Peyer's patch (tissue), 4 donors: ENCODE measurements at regions not wholly inside any gene's neighbourhood (a gene's known extent, or its start where the extent isn't known, plus 50 kb on each side); places are given as distances from the start of the nearest gene placed in this dataset.

Experiments used
- POLR2A ChIP-seq, 2 donors: fragments of 450-650 bp; IDR thresholded peaks; one replicate each; pipeline ENCODE4 v1.5.1; 2017; ENCODE audit warnings: antibody characterized with exemption in 2 of 2, mild to moderate bottlenecking in 2 of 2, moderate library complexity in 2 of 2
- TF ChIP-seq, protein P1 (sequence below), 6 experiments: fragments of 450-650 bp in 4 of 6; fragments of 200-600 bp in 2 of 6; sonication (generic) in 1 of 6; IDR thresholded peaks; one replicate each; pipeline ENCODE4 v1.5.1; 2017 to 2019; ENCODE audit warnings: antibody characterized with exemption in 6 of 6, mild to moderate bottlenecking in 3 of 6, moderate library complexity in 1 of 6

DNA sequence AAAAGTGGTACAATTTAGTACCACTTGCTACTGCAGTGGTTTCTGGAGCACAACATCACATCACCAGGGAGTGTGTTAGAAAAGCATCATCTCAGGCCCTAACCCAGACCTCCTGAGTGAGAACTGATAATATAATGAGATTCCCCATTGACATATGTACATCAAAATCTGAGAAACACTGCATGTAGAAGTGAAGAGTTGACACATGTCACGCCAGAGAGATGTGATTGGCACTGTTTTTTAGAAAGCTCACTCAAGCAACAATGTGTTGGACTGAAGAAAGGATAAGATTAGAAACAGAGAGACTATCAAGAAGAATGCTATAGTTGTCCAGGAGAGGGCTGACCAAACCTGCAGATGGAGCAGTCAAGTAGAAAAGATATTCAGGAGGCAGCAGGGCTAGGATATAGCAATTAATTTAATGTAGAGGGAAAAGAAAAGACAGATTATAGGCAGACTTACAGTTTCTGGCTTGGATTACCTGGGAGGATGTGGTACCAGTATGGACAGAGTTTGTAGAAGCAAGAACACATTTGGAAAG lies 324.4 kb upstream of the ADAMTSL1 start:
- TF ChIP-seq, protein P1, sequence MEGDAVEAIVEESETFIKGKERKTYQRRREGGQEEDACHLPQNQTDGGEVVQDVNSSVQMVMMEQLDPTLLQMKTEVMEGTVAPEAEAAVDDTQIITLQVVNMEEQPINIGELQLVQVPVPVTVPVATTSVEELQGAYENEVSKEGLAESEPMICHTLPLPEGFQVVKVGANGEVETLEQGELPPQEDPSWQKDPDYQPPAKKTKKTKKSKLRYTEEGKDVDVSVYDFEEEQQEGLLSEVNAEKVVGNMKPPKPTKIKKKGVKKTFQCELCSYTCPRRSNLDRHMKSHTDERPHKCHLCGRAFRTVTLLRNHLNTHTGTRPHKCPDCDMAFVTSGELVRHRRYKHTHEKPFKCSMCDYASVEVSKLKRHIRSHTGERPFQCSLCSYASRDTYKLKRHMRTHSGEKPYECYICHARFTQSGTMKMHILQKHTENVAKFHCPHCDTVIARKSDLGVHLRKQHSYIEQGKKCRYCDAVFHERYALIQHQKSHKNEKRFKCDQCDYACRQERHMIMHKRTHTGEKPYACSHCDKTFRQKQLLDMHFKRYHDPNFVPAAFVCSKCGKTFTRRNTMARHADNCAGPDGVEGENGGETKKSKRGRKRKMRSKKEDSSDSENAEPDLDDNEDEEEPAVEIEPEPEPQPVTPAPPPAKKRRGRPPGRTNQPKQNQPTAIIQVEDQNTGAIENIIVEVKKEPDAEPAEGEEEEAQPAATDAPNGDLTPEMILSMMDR (IDR thresholded peaks at IDR 0.05), result peak in 3 of 6 experiments; percentile 57 to 61 (median 59)
- TF ChIP-seq POLR2A (IDR thresholded peaks at IDR 0.05), result no peak
